ENCODE measurements at regions not wholly inside any gene's neighbourhood (a gene's known extent, or its start where the extent isn't known, plus 50 kb on each side); places are given as distances from the start of the nearest gene placed in this dataset.

- H3K9ac ChIP-seq (ENCODE audit: low read depth, low read length), result no peak overlapping the region
- no peaks in the 10 kb centered on the region for H3K79me2 ChIP-seq (ENCODE audit: insufficient read depth, low read length)
- H3K4me1 ChIP-seq (ENCODE audit: insufficient read depth, low read length), result no peaks in the 10 kb centered on the region
- no peak overlapping the region for H3K4me2 ChIP-seq (ENCODE audit: insufficient read depth, low read length)
- ATAC-seq (ENCODE audit: insufficient read depth, low read depth), result no peak
- no peak for TF ChIP-seq EZH2 (IDR thresholded peaks at IDR 0.05; ENCODE audit: borderline replicate concordance, low read depth, low read length, severe bottlenecking)
- no peak for TF ChIP-seq CTCF (IDR thresholded peaks at IDR 0.05; ENCODE audit: borderline replicate concordance, extremely low read depth, low read length, poor library complexity, severe bottlenecking)
- H3K9me3 ChIP-seq (ENCODE audit: insufficient read depth, low read length, severe bottlenecking), result no peaks in the 10 kb centered on the region
- H3K27me3 ChIP-seq (ENCODE audit: insufficient read depth, low read length, poor library complexity), result peaks cover 5% of the 10 kb centered on the region
- H3K4me3 ChIP-seq (ENCODE audit: low read depth in 1 of 2, low read length in 2 of 2), result no peak overlapping the region
- DNase-seq, result no peak
- no peaks in the 10 kb centered on the region for H4K20me1 ChIP-seq (ENCODE audit: insufficient read depth, low read length)
- H3K36me3 ChIP-seq (ENCODE audit: insufficient read depth, low read length), result no peaks in the 10 kb centered on the region
- H2AFZ ChIP-seq (ENCODE audit: low read depth, low read length), result no peak overlapping the region
- no peak overlapping the region for H3K27ac ChIP-seq (ENCODE audit: low read length)
Measured at GRCh38 chr16:20225228-20225733, 102.0 kb downstream of the GP2 start.

GRCh38 chr16:20221208-20221607 is 106.1 kb downstream of the GP2 start:
- H3K27ac ChIP-seq (ENCODE audit: low read length), result no peak overlapping the region
- no peak overlapping the region for H3K4me2 ChIP-seq (ENCODE audit: insufficient read depth, low read length)
- no peaks in the 10 kb centered on the region for H3K9me3 ChIP-seq (ENCODE audit: insufficient read depth, low read length, severe bottlenecking)
- DNase-seq (no peak), ATAC-seq (ENCODE audit: insufficient read depth, low read depth) (no peak)
- H3K79me2 ChIP-seq (ENCODE audit: insufficient read depth, low read length), result no peaks in the 10 kb centered on the region
- H3K4me1 ChIP-seq (ENCODE audit: insufficient read depth, low read length), result no peaks in the 10 kb centered on the region
- H3K27me3 ChIP-seq (ENCODE audit: insufficient read depth, low read length, poor library complexity), result peaks cover 5% of the 10 kb centered on the region
- no peaks in the 10 kb centered on the region for H4K20me1 ChIP-seq (ENCODE audit: insufficient read depth, low read length)
- H3K4me3 ChIP-seq (ENCODE audit: low read depth in 1 of 2, low read length in 2 of 2), result no peak overlapping the region
- no peak overlapping the region for H3K9ac ChIP-seq (ENCODE audit: low read depth, low read length)
- TF ChIP-seq EZH2 (IDR thresholded peaks at IDR 0.05; ENCODE audit: borderline replicate concordance, low read depth, low read length, severe bottlenecking), result no peak
- TF ChIP-seq CTCF (IDR thresholded peaks at IDR 0.05; ENCODE audit: borderline replicate concordance, extremely low read depth, low read length, poor library complexity, severe bottlenecking), result no peak
- H2AFZ ChIP-seq (ENCODE audit: low read depth, low read length), result no peak overlapping the region
- H3K36me3 ChIP-seq (ENCODE audit: insufficient read depth, low read length), result no peaks in the 10 kb centered on the region

GRCh38 chr16:20218093-20218492 is 109.2 kb downstream of the GP2 start:
- Histone ChIP-seq H2AFZ (ENCODE audit: low read depth, low read length) (no peak overlapping the region), H4K20me1 (ENCODE audit: insufficient read depth, low read length) (no peaks in the 10 kb centered on the region), H3K9ac (ENCODE audit: low read depth, low read length) (no peak overlapping the region), H3K9me3 (ENCODE audit: insufficient read depth, low read length, severe bottlenecking) (no peaks in the 10 kb centered on the region), H3K36me3 (ENCODE audit: insufficient read depth, low read length) (no peaks in the 10 kb centered on the region), H3K79me2 (ENCODE audit: insufficient read depth, low read length) (no peaks in the 10 kb centered on the region), H3K27ac (ENCODE audit: low read length) (no peak overlapping the region), H3K27me3 (ENCODE audit: insufficient read depth, low read length, poor library complexity) (peaks cover 5% of the 10 kb centered on the region), H3K4me2 (ENCODE audit: insufficient read depth, low read length) (no peak overlapping the region), H3K4me1 (ENCODE audit: insufficient read depth, low read length) (no peaks in the 10 kb centered on the region), H3K4me3 (ENCODE audit: low read depth in 1 of 2, low read length in 2 of 2) (no peak overlapping the region)
- ATAC-seq (ENCODE audit: insufficient read depth, low read depth) (no peak), DNase-seq (no peak)
- TF ChIP-seq CTCF (IDR thresholded peaks at IDR 0.05; ENCODE audit: borderline replicate concordance, extremely low read depth, low read length, poor library complexity, severe bottlenecking) (no peak), EZH2 (IDR thresholded peaks at IDR 0.05; ENCODE audit: borderline replicate concordance, low read depth, low read length, severe bottlenecking) (no peak)
